HG03025 (cell line): ENCODE measurements at regions not wholly inside any gene's neighbourhood (a gene's known extent, or its start where the extent isn't known, plus 50 kb on each side); places are given as distances from the start of the nearest gene placed in this dataset.
"Not testable (repeated sequence)": the region's sequence is repeated elsewhere in the genome, so short reads cannot be mapped to it uniquely, and the experiment has no call there.

Experiments used
- ATAC-seq: cut with Tn5 transposase; IDR thresholded peaks from one replicate; pipeline ENCODE4 v1.9.1; 2021; ENCODE audit warnings: mild to moderate bottlenecking, moderate library complexity; ENCODE audit not compliant: unreplicated experiment, low FRiP score

DNA sequence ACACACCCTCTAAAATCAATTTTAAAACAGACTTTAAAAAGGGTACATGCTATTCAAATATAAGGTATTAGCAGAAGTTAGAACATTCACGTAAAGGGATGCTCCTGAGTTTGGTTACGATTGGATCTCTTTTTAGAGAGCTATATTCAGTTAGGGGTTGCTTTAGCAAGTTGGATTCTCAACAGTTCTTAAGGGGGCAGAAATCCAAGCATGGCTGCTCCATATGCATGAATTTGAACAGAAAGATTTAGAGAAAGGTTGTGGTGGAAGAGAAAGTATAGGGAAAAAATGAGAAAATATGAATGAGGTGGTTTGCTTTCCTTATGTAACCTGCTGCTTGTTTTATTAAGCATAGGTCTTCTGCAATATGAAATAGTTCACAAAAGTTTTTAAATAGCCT is 855.1 kb downstream of the SORCS1 start:
- no peak for ATAC-seq

GRCh38 chr10:106308284-106308683 is 856.2 kb downstream of the SORCS1 start:
- ATAC-seq: no peak

DNA sequence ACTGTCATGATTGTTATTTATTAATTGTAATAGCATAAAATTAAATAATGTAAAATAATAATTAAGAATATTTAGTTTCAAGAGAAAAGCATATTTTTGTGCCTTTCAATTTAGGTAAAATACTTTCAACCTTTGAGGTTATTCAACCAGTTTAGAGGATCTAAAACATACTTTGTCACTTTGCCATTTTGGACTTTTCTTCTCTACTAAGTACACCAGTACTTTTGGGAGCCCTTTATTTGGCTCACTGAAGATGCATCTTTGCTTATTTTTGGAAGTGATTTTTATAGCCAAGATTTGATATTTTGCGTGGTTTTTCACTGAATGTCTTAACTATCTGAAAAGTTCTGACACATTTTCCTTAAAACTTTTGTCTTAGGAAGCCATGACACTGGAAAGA is 860.5 kb downstream of the SORCS1 start:
- no peak for ATAC-seq

DNA sequence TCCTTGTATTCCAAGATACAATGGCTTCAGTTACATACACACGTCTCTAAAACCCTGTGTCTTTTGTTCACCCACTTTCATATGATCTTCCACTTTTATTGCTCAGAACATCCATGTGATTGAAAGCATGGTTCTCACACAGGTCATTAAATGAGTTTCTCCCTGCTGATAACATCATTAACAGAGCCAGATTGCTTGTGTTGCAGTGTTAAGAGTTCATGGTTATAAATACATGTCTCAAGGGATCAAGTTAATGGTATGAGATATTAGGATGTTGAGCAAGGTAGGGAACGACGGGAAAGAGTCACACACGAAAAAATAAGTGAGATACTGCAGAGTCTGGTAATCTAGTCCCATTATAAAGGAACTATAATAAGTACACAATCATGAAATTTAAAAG is 861.5 kb downstream of the SORCS1 start:
- no peak for ATAC-seq

DNA sequence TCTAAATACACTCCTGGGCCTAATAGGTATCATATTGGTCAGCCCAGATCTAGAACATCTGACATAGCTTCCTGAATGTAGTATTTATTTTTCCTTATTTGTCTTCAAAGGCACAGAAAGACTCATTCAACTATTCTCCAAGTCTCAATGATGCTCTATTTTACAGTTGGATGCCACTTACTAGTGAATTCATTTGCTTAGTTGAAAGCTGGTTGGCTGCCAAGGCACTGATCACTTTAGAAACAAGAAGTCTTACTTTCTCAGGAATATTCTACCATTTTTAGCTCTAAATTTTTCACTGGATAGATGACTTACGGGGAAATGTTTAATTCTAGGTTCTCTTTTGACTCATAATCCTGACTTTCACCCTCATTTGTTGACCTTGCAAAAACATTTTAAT is 863.4 kb downstream of the SORCS1 start:
- ATAC-seq: no peak

DNA sequence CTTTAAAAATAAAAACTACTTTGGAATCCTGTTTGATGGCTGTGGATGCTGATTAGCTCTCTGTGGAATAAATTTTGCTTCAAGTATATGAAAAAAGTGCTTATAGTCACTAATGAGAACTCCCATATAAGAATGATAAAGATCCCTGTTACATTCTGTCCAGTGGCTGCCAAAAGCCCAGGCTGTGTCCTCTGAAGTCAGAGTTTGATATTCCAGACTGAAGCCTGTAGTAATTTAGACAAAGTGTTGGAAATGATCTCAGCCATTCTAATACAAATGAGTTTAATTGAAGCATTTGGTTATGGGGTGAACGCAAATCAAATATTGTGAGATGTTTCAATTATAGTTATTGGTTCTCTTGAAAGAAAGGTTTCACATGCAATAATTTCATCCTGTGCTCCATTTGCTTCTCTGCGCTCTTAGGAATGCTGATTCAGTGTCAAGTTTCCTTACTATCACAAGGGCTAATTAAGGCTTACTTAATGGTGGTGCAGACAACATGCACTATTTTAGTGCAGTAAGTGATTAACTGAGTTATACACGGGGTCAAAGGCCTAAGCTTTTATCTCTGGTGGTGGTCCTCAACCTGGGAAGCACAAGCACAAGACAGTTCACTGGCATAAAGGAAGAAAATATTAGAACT is 867.6 kb downstream of the SORCS1 start:
- ATAC-seq: no peak

DNA sequence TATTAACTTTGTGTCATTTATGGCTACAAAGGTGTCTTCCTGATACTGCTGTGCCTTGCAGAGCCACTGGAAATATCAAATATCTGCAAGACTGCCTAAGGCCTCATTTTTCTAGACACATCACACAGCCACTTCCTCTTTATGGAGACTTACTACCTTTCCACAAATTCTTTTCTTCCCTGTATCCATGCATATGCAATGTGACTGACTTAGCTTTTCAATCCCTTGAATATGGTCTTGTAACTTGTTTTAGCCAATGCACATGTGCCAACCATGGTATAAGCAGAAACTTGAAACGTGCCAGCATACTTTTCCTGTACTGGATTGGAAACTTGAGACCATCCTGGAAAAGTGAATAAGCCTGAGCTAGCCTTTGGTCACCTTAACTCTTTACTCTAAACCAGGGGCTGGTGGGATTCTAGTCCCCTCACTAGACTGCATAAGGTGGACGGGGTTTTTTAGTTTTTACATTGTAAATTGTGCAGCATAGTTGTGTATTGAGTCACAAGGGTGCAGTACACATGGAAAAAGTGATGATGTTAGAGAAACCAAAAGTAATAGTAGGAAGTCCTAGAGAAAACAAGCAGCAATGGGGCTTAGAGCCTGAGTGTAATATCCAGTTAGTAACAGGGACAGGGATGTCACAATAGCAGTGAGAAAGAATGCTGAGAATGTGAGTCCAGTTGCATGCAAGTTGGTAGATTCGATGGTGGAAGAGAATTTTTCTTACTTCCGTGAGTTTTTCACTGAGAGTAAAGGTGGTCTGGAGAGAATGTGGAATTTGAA is 879.5 kb downstream of the SORCS1 start:
- ATAC-seq: no peak

GRCh38 chr10:106280896-106281460 is 883.5 kb downstream of the SORCS1 start:
- ATAC-seq: no peak

DNA sequence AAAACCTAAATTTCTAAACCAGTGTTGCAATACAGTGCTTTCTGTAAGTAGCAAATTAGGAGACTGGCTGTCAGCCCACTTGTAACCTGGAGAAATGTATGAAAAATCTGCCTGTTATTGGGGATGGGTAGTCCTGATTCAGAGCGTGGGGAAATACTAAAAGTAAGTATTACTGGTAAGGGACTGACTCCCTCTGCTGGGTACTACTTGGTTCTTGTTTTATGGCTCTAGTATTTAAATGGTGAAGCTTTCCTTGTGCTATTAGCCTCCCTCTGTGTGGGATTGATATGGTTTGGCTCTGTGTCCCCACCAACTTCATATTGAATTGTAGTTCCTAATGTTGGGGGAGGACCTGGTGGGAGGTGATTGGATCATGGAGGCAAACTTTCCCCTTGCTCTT is 886.1 kb downstream of the SORCS1 start:
- ATAC-seq: no peak

DNA sequence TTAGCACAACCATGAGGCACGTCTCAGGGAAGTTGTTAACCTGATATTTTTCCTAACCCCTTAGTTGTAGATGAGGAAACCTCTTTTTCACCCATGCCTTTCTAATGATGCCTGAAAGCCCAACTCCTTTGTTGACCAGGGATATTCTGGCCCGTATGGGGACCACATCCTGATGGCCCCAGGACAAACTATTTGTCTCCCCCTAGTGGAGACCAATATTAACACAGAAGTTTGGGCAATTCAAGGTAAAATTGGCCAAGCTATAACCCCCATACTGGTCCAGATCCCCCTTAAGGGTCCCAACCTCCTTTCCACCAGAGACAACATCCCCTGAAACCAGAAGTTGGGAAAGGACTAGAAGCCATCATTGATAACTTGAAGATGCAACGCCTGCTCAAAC is 893.3 kb downstream of the SORCS1 start:
- no peak for ATAC-seq

DNA sequence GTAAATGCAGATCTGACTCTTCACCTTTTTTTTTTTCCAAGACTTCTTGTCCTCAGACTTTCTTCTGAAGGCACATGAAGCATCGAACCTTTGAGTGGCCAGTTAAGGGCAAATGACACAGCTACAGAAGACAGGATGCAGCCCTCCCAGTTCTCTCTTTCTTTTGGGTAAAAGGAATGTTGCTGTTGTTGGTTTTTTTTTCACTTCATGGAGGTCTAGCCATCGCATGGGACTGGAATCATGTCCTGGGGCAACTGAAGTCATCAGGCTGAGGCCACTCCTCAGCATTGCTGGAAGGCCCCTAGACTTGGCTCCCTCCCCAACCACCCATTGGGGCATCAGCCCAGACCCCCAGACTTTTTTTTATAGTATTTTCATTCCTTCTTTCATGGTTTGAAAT is 896.5 kb downstream of the SORCS1 start:
- ATAC-seq: no peak

- ATAC-seq: no peak
Measured at GRCh38 chr10:106267591-106267990, 896.9 kb downstream of the SORCS1 start.

GRCh38 chr10:106257432-106257831 is 907.1 kb downstream of the SORCS1 start:
- not testable (repeated sequence) for ATAC-seq

- ATAC-seq: no peak
Measured at GRCh38 chr10:106255111-106255678, 909.3 kb downstream of the SORCS1 start.

DNA sequence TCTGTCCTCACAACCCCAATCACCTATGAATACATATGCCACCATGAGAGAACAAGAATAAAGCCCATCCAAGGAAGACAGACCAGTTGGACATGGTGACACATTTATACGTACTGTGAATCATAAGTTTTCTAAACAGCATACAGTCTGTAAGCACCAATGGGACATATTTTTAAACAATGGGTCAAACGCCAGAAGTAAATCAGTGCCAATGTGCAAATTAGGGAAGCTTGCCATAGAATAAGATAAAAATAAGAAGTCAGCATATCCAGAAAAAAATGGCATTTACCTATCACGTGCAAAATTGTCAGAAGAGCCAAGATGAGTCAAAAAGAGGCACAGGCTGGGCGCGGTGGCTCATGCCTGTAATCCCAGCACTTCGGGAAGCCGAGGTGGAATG is 910.4 kb downstream of the SORCS1 start:
- ATAC-seq: no peak

DNA sequence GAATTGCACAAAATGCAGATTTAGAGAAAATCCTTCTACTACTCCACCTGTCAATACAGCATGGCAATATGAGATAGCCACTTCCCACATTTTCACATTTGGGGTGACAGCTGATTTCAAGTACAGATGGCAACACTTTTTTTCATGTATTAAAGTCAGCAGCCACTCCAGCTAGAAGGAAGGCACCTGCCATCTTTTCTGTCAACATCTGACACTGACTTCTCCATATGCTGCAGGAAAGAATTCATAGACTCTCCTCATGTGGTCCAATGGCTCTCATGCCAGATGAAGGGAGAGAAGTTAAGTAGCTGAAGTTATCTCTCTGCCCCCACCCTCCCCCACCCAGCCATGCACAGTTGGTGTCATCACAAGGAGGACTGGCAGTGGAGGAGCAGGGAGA is 912.0 kb downstream of the SORCS1 start:
- no peak for ATAC-seq

GRCh38 chr10:106251573-106251972 is 912.9 kb downstream of the SORCS1 start:
- ATAC-seq: no peak

DNA sequence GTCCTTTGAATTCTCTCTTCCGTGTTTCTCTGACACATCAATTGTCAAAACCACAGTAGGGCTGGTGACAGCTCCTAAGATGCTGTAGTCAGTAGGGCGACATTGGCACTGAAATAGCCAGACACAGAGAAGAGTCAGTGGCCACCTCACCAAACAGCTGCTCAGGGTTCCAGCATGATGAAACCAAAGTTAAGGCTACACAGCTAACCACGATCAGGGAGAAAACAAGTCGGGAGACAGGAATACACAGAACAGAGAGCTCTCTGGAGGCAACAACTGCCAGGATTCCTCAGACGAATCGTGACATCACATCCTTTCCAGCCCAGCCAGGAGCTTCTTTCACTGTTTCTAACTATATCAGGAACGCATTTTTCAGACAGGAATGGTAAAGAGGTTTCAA is 922.2 kb downstream of the SORCS1 start:
- ATAC-seq: no peak

DNA sequence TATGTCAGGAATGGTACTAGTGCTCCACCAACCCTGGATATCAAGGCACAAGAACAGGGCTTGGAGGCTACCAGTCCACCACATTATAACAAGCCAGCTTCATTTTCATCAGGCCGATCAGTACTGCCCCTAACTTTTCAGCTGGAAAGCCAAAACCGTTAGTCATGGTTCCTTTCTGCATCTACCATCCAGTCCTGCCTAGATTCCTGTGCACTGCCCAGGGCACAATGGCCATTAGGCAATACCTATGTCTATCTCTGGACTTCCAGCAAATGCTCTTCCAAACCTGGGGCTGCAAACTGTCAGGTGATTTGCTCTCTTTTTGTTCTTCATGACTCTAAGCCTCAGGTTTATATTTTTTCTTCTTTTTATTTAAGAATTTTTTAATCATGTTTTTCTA is 937.7 kb downstream of the SORCS1 start:
- ATAC-seq: no peak

DNA sequence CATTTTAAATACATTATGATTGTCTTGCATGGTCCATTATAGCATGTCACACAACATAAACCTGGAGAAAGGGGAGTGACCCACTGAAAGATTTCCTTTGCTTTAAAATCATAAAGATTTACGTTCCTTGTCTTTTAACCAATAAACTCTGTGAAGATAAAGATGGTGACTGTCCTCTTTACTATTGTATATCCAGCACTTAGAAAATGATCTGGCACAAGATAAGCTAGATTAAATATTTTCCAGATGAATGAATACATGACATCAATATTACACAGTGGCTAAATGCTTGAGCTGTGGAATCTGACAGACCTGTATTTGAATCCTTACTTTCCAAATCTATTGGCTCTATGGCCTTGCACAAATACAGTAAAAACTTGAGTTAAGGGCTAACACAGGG is 938.4 kb downstream of the SORCS1 start:
- ATAC-seq: no peak

GRCh38 chr10:106224676-106225075 is 939.8 kb downstream of the SORCS1 start:
- ATAC-seq: no peak

DNA sequence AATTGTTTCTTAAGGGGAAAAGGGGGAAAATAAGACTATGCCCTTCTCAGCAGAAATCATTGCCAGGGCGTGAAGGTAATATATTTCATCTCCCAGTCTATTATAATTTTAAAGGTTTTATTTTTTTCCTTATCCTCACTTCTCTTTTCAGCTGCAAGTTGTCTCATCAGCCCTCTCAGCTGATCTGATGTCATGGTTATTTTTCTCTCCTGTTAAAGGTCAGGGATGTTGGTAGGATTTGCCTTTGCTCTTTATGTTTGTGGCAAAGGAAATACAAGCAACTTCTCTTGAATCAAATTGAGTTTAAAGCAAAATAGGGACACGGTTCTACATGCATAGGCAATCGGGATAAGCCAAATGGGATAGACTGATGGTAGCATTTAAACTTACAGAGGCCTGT is 946.9 kb downstream of the SORCS1 start:
- ATAC-seq: no peak
